ENCODE measurements at regions not wholly inside any gene's neighbourhood (a gene's known extent, or its start where the extent isn't known, plus 50 kb on each side); places are given as distances from the start of the nearest gene placed in this dataset.

GRCh38 chr18:66759050-66759828 lies 155.3 kb upstream of the CDH19 start:
- TF ChIP-seq POU5F1 (IDR thresholded peaks at IDR 0.05; ENCODE audit: low read depth, low read length): peak; percentile 95
- no peak for TF ChIP-seq HDAC6 (IDR thresholded peaks at IDR 0.05; ENCODE audit: low read depth, low read length)
- TF ChIP-seq CBX8 (IDR thresholded peaks at IDR 0.05; ENCODE audit: borderline replicate concordance, low read depth, low read length): no peak
- no peak for TF ChIP-seq GTF2F1 (IDR thresholded peaks at IDR 0.05; ENCODE audit: borderline replicate concordance, low read depth, low read length)

More at GRCh38 chr18:66759050-66759828, 155.3 kb upstream of the CDH19 start:
- Histone ChIP-seq H4K91ac (replicated peaks; ENCODE audit: insufficient read length, low read length) (no peak overlapping the region), H3K4me2 (ENCODE audit: insufficient read depth in 1 of 2, low read depth in 2 of 2, low read length in 2 of 2) (peak overlapping the region in 1 of 2 experiments; percentile 39; a peak in 1 of 4 replicates), H3K9ac (replicated peaks in 1 of 4; ENCODE audit: extremely low read depth in 1 of 4, low read depth in 3 of 4, low read length in 3 of 4) (no peak overlapping the region), H3K79me1 (ENCODE audit: low read depth, low read length) (no peaks in the 10 kb centered on the region), H3K18ac (ENCODE audit: extremely low read depth, low read length) (no peak overlapping the region), H2AFZ (ENCODE audit: low read length) (no peak overlapping the region), H3K9me3 (ENCODE audit: insufficient read depth in 2 of 2, low read depth in 1 of 2, low read length in 1 of 2) (no peaks in the 10 kb centered on the region), H2BK20ac (ENCODE audit: low read length) (no peak overlapping the region), H3K79me2 (ENCODE audit: control insufficient read depth in 1 of 2, insufficient read depth in 2 of 2, low read length in 2 of 2) (no peaks in the 10 kb centered on the region), H4K5ac (ENCODE audit: insufficient read length, low read depth, low read length) (no peak overlapping the region), H3K36me3 (ENCODE audit: control insufficient read depth in 2 of 4, insufficient read depth in 4 of 4, low read length in 3 of 4) (no peaks in the 10 kb centered on the region), H2BK15ac (ENCODE audit: low read length) (no peak overlapping the region), H3K23ac (ENCODE audit: insufficient read length) (no peak overlapping the region), H3K56ac (replicated peaks; ENCODE audit: insufficient read length, low read depth, low read length) (no peak overlapping the region), H3K14ac (ENCODE audit: insufficient read length) (no peak overlapping the region), H2BK120ac (replicated peaks; ENCODE audit: low read depth, low read length) (no peak overlapping the region), H2AK5ac (ENCODE audit: low read depth, low read length) (no peak overlapping the region), H2BK5ac (ENCODE audit: low read depth, low read length) (no peak overlapping the region), H3K4me1 (replicated peaks in 1 of 4; ENCODE audit: control insufficient read depth in 3 of 4, insufficient read depth in 4 of 4, low read length in 3 of 4) (peaks cover 0 to 5% (median 3%) of the 10 kb centered on the region in 4 experiments; a peak in 3 of 7 replicates), H3K4me3 (ENCODE audit: extremely low read depth in 1 of 4, insufficient read depth in 2 of 4, low read depth in 3 of 4, low read length in 4 of 4) (peak overlapping the region in 1 of 4 experiments; percentile 17; a peak in 1 of 8 replicates), H3K4ac (replicated peaks; ENCODE audit: insufficient read length, low read depth, low read length) (no peak overlapping the region), H4K8ac (ENCODE audit: extremely low read depth, insufficient read depth, low read length) (no peak overlapping the region), H3K23me2 (ENCODE audit: low read depth, low read length) (no peaks in the 10 kb centered on the region), H4K20me1 (replicated peaks in 1 of 2; ENCODE audit: control insufficient read depth in 1 of 2, insufficient read depth in 2 of 2, low read length in 2 of 2) (peaks cover 0 to 1% of the 10 kb centered on the region in 2 experiments), H3K27me3 (replicated peaks in 1 of 4; ENCODE audit: control insufficient read depth in 3 of 4, extremely low read depth in 1 of 4, insufficient read depth in 3 of 4, low read length in 3 of 4) (no peaks in the 10 kb centered on the region), H2BK12ac (ENCODE audit: low read depth, low read length) (no peak overlapping the region), H3K27ac (ENCODE audit: low read depth, low read length) (no peak overlapping the region)
- 81% methylated on average over 6 of the region's 6 CpGs; no CpG with 5 or more reads in 1 of the 2 experiments for WGBS, 2 experiments (ENCODE audit: extremely low coverage in 1 of 2, insufficient coverage in 1 of 2, insufficient read length in 1 of 2, insufficient replicate concordance in 2 of 2, low coverage in 1 of 2, low lambda C conversion rate in 2 of 2, missing lambda C conversion rate in 1 of 2)
- CTCF ChIA-PET (ENCODE audit: partially characterized antibody): no interaction called here
- FAIRE-seq (no peak), DNase-seq (ENCODE audit: low read depth in 1 of 2, low spot score in 2 of 2) (no peak)
- POLR2A ChIA-PET (ENCODE audit: partially characterized antibody): interaction anchor here (0.8 kb wide), 1 partner anchor 1388 kb away, joined by 3 read pairs; no protein-coding TSS in a partner anchor

Data from H1 (cell line).